ENCODE measurements at regions not wholly inside any gene's neighbourhood (a gene's known extent, or its start where the extent isn't known, plus 50 kb on each side); places are given as distances from the start of the nearest gene placed in this dataset.

DNA sequence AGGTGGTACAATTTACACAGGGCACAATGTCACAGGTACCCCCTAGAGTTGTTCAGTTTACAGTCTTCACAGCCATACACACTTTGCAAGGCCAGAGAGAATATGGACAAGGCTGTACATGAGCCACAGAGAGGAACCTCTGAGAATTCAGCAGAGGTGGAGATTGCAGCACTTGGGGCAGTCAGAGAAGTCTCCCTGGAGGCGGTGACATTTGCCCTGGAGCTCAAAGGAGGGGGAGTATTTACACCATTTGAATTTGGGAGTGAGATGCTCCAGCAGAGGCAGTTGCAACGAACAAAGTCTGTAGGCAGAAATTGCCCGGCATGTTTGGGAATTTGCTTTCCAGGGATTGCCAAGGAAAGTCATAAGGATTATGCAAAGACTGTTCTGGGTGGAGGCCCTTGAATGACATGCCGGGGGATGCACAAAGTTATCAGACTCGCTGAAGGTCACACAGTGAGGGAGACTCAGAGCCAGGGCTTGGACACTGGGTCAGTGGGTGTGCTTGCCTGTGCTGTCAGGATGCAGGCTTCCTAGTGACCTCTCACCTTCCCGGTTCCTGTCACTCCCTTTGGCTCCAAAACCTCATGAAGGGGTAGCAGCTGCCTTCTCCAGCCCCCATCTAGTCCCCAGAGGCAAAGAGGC, 160.7 kb upstream of the PCBD1 start:
- no peak for DNase-seq

GRCh38 chr10:71049994-71050393, 161.6 kb upstream of the PCBD1 start:
- DNase-seq, result no peak

DNA sequence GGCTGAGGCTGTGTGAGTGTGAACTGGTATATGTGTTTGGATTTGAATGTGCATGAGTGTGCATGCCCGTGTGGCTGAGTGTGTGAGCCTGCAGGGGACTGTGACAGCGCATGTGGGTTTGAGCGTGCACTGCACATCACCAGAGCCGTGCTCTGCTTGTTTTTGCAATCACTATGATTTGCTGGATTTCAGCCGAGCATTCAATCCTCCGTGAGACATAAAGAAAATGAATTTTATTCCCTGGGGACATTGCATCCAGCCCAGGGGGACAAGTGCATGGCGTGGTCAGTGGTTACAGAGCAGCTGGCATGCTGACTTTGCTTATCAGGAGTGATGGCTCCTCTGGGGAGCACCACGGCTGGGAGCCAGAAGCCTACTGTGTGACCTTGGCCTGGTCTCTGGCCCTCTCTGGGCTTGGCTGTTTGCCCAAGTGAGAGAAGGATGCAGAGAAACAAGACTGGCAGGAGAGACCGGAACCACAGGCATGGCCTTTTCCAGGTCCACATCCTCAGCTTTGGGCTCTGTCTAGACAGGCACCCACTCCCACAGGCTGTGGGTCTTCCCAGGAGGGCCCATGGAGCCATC, 160.2 kb upstream of the UNC5B start:
- DNase-seq, result no peak

- no peak for DNase-seq
Observed at GRCh38 chr10:71052708-71053107, 159.7 kb upstream of the UNC5B start.

DNA sequence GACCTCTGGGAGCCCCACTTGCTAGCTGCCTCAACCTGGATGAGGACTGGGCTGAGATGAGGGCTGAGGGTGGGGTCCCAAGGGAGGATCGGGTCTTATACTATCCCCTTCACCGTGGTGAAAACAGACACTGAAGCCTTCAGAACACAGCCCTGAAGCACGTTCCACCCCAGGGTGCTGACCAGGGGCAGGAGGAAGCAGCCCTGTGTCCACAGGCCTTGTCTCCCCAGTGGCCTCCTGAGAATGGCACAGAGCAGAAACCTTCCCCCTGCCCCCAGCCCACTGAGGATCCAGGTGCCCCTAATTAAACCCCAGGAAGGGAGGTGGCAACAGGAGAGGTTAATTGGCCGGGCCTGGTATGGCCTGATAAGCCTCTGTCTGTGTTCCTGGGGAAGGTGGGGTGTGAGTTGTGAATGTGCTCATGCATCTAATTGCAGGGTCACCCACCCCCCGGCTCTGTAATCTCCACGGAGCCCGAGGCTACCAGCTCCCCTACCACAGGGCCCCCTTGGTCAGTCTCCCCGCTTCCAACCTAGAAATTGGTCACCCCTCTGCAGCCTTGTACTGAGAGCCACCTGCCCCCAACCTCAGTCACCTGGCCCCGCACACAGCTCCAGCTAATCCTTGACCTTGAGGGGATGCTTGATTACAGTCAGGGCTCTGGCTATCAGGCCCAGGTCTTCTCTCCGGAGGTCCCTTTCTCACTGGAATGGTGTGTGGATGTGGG, 159.0 kb upstream of the UNC5B start:
- no peak for DNase-seq

DNA sequence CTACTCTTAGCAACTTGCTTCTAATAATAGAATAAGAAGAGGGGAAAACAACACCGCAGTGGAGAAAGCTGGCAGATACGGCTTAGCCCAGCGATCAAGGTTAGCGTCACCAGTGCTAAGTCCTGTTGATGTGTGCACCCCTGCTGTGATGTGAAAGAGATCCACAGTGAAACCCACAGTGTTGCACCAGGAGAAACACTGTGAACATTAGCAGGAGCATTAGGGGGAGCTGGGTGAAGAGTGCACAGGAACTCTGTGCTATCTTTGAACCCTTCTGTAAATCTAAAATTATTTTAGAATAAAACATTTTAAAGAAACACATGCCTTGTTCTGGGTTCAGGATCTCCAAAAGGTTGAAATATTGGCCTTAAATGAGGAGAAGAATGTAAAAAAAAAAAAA, 154.1 kb upstream of the UNC5B start:
- DNase-seq, result no peak

GRCh38 chr10:71059054-71059818, 153.1 kb upstream of the UNC5B start:
- DNase-seq, result no peak

GRCh38 chr10:71059943-71060342, 152.4 kb upstream of the UNC5B start:
- DNase-seq, result no peak

- no peak for DNase-seq
Observed at GRCh38 chr10:71060476-71061426, 151.6 kb upstream of the UNC5B start.

DNA sequence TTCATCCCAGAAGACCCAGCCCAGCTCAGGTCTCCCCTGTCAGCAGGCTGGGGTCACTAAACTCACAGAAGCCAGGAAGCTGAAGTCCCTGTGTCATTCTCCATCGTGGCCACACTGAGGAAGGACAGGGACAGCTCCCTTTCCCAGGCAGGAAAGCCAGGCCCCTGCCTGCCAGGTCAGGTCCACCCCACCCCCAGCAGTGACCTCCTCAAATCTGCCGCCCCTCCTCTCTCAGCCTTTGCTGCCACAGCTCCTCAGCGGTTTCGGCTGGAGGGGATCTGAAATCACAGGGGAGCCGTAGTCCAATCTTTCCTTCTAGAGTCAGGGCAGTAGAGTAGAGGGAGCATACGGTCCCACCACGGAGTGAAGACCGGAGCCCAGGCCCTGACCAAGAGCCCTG, 150.9 kb upstream of the UNC5B start:
- DNase-seq, result no peak

DNA sequence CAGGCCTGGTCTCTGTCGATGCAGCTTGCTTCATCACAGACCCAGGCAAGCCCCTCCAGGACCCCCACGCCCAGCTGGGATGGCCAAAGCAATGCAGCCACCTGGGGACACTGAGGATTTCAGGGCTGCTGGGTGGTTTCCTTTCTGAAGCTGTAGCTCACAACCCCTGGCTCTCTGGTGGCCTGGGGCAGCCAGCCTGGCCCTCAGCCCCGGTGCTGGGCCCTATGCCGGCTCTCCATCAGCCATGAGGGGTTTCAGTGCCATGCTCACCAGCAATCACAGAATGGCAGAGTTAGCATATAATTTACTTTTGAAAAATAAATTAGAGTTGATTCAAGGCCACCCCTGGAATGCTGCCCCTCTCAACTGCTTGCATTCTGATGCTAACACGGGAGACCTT, 150.2 kb upstream of the UNC5B start:
- DNase-seq, result no peak

DNA sequence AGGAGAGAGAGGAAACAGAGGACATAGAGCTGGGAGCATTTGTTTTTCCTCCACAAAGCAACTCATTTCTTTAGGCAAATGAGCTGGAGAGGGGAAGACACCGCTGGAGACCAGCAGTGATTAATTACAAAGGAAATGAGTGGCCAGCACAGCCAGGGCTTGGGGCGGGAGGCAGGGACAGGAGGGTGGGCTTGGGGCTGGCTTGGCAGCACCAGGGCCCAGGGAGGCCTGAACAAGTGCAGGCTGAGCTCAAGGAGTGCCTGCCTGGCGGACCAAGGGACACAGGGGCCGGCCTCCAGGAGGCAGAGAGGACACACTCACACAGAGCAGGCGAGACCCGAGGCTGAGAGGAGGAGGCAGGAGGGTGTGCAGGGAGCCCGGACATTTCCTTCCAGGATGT, 149.0 kb upstream of the UNC5B start:
- no peak for DNase-seq

GRCh38 chr10:71064413-71065118, 147.8 kb upstream of the UNC5B start:
- DNase-seq, result peak; percentile 37

DNA sequence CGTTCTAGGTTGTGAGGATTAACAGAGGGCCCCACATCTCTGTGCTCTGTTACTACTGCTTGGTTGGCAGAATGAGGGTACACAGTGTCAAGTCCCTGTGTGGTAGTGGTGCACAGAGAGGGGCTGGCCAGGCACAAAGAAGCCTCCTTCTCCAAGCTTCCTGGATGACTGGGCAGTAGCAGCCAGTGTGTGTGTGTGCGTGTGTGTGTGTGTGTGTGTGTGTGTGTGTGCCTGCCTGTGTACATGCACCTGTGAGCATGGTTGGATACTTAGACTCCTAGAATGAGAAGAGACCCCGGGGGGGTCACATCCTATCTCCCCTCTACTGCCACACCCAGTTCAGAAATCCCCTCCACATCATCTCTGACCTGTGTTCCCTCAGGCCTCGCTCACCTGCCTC, 146.7 kb upstream of the UNC5B start:
- DNase-seq, result no peak

DNA sequence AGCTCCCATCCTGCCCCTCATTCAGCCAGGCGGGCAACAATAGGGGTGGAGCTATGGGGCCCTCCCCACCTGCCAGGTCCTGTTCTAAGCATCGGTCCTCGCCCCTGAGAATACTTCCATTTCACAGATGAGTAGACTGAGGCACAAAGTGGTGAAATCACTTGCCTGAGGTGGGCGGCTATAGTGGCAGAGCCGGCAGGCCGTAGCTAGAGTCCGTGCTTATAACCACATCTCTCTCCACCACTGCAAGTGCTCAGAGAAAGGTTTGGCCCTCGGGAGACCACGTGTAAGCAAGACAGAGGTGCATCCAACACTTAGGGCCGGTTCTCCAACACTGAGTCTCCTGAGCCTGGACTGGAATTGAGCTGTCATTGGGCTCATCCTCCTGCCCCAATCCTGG, 145.8 kb upstream of the UNC5B start:
- no peak for DNase-seq

- DNase-seq, result no peak
Observed at GRCh38 chr10:71067098-71067740, 145.2 kb upstream of the UNC5B start.

DNA sequence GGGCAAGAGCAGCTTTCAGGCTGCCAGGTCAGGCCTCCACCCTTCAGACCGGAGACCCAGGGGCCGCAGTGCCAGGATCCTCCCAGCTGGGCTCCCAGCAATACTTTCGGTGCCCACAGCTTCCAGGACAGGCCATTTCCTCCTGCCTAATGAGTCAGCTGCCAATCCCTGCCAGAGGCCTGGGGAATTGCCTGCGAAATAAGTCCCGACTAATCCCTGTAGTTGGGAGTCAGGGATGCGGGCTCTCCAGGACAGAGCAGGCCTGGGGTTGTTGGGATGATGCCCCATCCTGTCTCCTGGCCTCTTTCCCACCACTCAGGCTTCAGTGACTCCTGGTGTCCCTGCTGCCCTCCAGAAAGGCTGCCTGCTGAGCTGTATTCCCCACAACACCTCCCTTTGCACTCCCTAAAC, 143.5 kb upstream of the UNC5B start:
- no peak for DNase-seq

GRCh38 chr10:71069909-71070666, 142.3 kb upstream of the UNC5B start:
- no peak for DNase-seq

GRCh38 chr10:71070741-71071140, 141.6 kb upstream of the UNC5B start:
- DNase-seq, result no peak

GRCh38 chr10:71072131-71072822, 140.1 kb upstream of the UNC5B start:
- no peak for DNase-seq

Data from right hindlimb (tissue), 1 donor.